ENCODE measurements at regions not wholly inside any gene's neighbourhood (a gene's known extent, or its start where the extent isn't known, plus 50 kb on each side); places are given as distances from the start of the nearest gene placed in this dataset.

GRCh38 chr4:13705521-13706041 is 78.1 kb upstream of the BOD1L1 start:
- H3K9ac ChIP-seq (ENCODE audit: extremely low read depth, insufficient read length, low read length) = no peak overlapping the region
- peak; percentile 28 for DNase-seq

More at GRCh38 chr4:13705521-13706041, 78.1 kb upstream of the BOD1L1 start:
- Histone ChIP-seq H4K8ac (replicated peaks; ENCODE audit: insufficient read length, low read depth, low read length) (no peak overlapping the region), H2BK12ac (ENCODE audit: insufficient read length, low read depth, low read length) (no peak overlapping the region), H4K5ac (ENCODE audit: insufficient read length, low read depth, low read length) (no peak overlapping the region), H3K4ac (ENCODE audit: low read depth, low read length) (no peak overlapping the region), H3K18ac (ENCODE audit: insufficient read length, low read depth, low read length) (no peak overlapping the region), H3K4me1 (ENCODE audit: insufficient read depth, low read length) (no peaks in the 10 kb centered on the region), H3K79me1 (ENCODE audit: insufficient read depth, low read depth, low read length, poor library complexity, severe bottlenecking) (no peaks in the 10 kb centered on the region), H3K4me2 (ENCODE audit: insufficient read depth, insufficient read length, low read length) (no peak overlapping the region), H2AFZ (ENCODE audit: low read length) (no peak overlapping the region), H3K14ac (ENCODE audit: insufficient read depth, low read length) (no peak overlapping the region), H3K56ac (ENCODE audit: insufficient read length, low read depth, low read length) (no peak overlapping the region), H2BK5ac (ENCODE audit: insufficient read length, low read length) (no peak overlapping the region), H3K79me2 (ENCODE audit: insufficient read depth, low read length) (no peaks in the 10 kb centered on the region), H3K23ac (ENCODE audit: insufficient read length, low read depth, low read length) (no peak overlapping the region), H2AK5ac (ENCODE audit: insufficient read length, low read length) (no peak overlapping the region), H2BK120ac (ENCODE audit: low read depth, low read length, poor library complexity, severe bottlenecking) (no peak overlapping the region), H3K27me3 (ENCODE audit: insufficient read depth, low read length) (no peaks in the 10 kb centered on the region), H3K23me2 (ENCODE audit: insufficient read length, low read depth, low read length, poor library complexity, severe bottlenecking) (no peaks in the 10 kb centered on the region), H3T11ph (ENCODE audit: low read length) (no peak overlapping the region), H2BK15ac (ENCODE audit: low read depth, low read length) (no peak overlapping the region), H3K27ac (ENCODE audit: insufficient read length, low read depth, low read length) (no peak overlapping the region), H3K9me3 (ENCODE audit: control insufficient read depth, low read depth, low read length) (no peaks in the 10 kb centered on the region), H4K91ac (ENCODE audit: insufficient read length, low read depth, low read length) (no peak overlapping the region), H2BK20ac (ENCODE audit: low read depth, low read length, poor library complexity, severe bottlenecking) (no peak overlapping the region), H4K20me1 (ENCODE audit: control insufficient read depth, insufficient read depth, insufficient read length) (no peaks in the 10 kb centered on the region)
- no CpG with 5 or more reads among the region's 9 CpGs for WGBS (ENCODE audit: extremely low coverage, insufficient read length, low lambda C conversion rate)
- H3K36me3 Mint-ChIP-seq (ENCODE audit: insufficient read depth in 1 of 3, low read depth in 3 of 3) = no peaks in the 10 kb centered on the region; a peak in 1 of 7 replicates
- H3K9me3 Mint-ChIP-seq = no peaks in the 10 kb centered on the region; a peak in 1 of 5 replicates
- no peaks in the 10 kb centered on the region for H3K27me3 Mint-ChIP-seq (ENCODE audit: low read depth)
- H3K4me3 Mint-ChIP-seq = no peak overlapping the region
- H3K4me1 Mint-ChIP-seq = 0 out of 4 replicates have a peak, but pooled peaks cover 0 to 3% of the 10 kb centered on the region in 2 experiments
- H3K27ac Mint-ChIP-seq = no peak overlapping the region
- TF ChIP-seq, protein P1, sequence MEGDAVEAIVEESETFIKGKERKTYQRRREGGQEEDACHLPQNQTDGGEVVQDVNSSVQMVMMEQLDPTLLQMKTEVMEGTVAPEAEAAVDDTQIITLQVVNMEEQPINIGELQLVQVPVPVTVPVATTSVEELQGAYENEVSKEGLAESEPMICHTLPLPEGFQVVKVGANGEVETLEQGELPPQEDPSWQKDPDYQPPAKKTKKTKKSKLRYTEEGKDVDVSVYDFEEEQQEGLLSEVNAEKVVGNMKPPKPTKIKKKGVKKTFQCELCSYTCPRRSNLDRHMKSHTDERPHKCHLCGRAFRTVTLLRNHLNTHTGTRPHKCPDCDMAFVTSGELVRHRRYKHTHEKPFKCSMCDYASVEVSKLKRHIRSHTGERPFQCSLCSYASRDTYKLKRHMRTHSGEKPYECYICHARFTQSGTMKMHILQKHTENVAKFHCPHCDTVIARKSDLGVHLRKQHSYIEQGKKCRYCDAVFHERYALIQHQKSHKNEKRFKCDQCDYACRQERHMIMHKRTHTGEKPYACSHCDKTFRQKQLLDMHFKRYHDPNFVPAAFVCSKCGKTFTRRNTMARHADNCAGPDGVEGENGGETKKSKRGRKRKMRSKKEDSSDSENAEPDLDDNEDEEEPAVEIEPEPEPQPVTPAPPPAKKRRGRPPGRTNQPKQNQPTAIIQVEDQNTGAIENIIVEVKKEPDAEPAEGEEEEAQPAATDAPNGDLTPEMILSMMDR (conservative IDR thresholded peaks at IDR 0.05) = no peak

All from H9 (cell line).